Fibroblast of skin of back (primary cell): ENCODE measurements at regions not wholly inside any gene's neighbourhood (a gene's known extent, or its start where the extent isn't known, plus 50 kb on each side); places are given as distances from the start of the nearest gene placed in this dataset.
"Not testable (repeated sequence)": the region's sequence is repeated elsewhere in the genome, so short reads cannot be mapped to it uniquely, and the experiment has no call there.

ENCODE experiments used
- DNase-seq: peaks from one replicate; pipeline ENCODE4 v3.0.0-alpha.2; 2013

GRCh38 chr7:101679653-101680173 is 50.6 kb upstream of the MYL10 start:
- not testable (repeated sequence) for DNase-seq

DNA sequence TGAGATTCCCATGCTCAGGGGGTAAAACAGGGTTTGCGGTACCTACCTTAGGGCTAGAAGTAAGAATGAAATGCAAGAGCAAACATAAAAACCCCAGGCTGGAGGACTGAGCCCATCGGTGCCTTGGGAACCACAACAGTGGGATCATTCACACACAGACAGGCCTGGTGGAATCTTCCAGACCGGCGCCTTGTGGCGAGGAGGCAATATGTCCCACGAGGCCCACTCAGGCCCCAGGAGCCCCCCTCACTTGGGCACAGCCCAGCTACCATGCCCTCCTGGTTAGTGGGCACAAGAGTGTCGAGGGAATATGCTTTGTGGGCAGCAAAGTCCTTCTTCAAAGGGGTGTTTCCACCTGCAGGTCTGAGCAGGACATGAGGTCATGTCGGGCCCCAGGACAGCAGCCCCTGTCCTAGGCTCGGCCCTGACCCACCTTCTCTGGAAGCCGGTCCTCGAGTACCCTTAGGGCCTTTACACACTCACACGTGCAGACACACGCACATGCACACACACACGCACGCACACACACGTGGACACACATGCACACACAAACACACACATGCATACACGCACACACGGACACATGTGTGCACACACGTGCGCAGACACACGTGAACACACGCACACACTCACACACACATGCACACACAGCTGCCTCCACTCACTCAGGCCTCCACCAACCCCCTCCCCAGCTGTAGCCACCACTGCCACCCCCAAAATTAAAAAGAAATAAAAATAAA is 51.5 kb upstream of the MYL10 start:
- DNase-seq: no peak

DNA sequence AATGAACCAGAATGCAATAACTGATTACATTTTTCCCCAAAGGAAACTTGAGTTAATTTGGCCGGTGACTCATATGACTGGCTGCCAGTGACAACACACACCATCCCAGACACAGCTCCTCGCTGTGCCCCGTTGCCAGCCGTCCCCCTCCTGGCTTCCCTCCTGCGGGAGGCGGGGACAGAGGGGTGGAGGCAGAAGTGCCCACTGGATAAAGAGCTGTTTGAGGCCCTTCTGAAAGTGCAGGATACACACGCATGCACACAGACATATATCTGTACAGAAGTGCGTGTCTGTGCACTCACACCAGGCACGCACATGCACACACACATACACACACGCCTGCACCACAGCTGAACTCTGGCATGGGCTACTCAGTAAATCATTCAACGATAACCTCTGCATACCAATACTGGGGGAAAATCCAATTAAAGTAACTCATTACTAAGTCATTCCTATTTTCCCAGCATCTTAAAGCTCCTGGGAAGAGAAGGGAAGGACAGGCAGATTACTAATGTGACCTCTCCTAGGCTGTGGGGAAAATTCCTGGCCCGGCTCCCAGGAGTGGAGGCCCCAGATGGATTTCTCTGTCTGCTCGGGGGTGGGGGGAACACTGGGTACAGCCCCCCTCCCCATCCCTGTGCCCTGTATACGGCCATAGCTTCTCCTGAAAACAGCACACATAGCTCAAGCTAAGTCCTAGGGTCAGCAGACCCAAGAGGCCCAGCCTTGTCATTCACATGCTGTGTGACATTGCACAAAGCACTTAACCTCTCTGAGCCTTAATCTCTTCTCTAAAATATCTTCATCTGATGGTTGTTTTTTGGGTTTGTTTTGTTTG is 52.3 kb upstream of the MYL10 start:
- DNase-seq: peak; percentile 93

DNA sequence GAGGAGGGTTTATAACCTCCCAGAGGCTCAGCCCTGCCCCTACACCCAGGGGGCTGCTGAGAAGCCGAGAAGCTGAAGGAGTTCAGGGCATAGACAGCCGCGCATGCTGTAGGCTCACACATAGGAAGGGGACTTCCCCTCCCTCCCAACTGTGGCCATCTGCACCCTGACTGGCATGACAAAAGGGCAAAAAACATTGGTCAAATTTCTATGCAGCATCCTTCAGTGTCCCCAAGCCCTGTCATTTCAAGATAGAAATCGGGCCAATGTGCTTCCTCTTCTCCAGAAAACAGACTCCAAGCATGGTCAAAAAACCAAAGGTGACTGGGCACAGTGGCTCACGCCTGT is 55.9 kb upstream of the MYL10 start:
- DNase-seq: no peak

DNA sequence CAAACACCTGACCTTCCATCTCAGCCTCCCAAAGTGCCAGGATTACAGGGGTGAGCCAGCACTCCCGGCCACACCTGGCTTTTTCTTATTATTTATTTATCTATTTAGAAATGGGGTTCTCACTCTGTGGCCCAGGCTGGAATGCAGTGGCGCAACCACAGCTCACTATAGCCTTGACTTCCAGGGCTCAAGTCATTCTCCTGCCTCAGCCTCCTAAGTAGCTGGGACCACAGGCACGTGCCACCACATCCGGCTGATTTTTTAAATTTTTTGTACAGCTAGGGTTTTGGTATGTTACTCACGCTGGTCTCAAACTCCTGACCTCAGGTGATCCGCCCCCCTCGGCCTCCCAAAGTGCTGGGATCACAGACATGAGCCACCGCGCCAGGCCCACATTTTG is 56.9 kb upstream of the MYL10 start:
- DNase-seq: no peak

DNA sequence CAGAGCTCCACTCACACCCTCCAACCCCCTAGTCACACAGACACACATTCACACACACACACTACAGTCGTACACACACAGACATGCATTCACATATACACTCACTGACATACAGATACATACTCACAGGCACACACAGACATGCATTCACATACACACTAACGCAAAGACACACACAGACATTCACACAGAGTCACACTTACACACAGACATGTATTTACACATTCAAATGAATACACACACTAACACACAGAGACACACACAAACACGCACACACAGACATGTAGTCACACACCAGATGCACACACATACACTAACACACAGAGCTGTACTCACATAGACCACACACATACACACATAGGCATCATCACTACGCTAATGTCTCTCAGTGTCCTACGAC is 58.0 kb upstream of the MYL10 start:
- DNase-seq: no peak

DNA sequence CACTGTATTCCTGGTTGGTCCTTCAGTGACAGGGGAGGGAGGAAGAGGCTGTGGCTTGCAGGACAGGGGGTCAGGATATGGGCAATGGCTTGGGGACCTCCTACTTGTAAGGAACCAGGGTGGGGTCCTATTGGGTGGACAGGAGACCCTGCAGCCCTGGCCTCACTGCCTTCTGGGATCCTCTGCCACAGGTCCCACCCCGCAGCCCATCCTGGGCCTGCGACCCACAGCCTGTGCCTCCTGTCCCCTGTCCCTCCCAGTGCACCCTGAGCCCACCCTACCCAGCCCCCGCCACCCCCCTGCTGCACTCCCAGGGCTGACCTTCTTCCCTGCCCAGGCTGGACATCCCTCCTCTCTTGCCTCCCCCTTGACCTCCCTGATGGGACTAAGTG is 58.7 kb upstream of the MYL10 start:
- DNase-seq: no peak

- DNase-seq: peak; percentile 48
Measured at GRCh38 chr7:101688183-101688831, 59.2 kb upstream of the MYL10 start.

DNA sequence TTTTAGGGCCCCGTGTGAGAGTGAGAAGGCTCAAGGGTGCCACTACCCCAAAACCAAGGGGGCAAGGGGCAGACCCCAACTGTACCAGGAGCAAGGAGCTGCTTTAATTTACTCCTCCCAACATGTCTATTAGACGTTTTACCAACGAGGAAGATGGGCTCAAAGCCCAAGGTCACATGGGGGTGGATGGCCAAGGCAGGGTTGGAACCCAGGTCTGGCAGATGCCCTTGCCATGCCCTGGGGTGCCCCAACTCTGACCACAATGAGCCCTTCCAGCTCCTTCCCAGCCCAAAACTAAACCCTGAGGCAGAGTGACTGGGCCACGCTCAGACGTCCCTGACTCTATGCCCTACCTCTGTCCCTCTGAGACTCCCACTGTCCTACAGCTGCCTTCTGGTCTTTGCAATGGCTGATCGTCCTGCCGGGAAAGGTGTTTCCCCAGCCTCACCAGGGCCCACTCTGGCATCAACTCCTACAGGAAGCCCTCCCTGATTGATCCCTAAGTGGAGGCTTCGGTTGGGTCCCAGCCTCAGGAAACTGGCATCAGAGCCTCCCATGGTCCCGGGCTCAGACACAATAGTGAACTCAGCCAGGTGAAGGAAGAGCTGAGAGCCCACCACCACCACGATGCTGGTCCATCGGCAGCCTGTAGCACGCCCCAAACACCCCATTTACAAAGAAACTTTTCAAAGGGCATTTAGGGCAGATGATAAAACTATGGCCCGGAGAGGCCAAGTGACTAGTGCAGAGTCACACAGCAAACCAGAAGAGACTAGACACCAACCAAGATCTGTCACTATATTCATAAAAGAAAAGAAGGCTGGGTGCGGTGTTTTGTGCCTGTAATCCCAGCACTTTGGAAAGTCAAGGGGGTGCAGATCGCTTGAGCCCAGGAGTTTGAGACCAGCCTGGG is 60.2 kb upstream of the MYL10 start:
- DNase-seq: no peak

- DNase-seq: no peak
Measured at GRCh38 chr7:101690061-101690460, 61.0 kb upstream of the MYL10 start.

DNA sequence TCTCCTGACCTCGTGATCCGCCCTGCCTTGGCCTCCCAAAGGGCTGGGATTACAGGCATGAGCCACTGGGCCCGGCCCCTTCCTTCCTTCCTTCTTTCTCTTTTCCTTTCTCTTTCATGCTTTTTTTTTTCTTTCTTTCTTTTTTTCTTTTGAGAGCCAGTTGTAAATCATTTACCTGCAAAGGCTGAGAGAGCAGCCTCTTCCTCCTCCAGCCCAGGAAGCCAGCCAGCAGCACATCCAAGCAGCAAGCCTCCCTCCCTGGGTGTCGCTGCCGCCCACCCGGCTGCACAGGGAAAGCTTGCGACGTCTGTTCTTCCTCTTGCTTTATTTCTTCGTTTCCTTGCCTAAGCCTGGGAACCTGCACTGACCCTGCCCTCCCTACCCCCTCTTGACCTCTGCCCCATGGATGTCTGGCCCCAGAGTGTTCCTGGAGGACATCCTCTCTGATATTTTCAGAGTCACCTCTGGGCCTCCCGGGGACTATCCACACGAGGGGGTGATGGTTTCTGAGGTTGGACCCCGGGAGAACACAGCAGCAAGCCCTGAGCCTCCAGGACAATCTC is 62.8 kb upstream of the MYL10 start:
- DNase-seq: no peak

DNA sequence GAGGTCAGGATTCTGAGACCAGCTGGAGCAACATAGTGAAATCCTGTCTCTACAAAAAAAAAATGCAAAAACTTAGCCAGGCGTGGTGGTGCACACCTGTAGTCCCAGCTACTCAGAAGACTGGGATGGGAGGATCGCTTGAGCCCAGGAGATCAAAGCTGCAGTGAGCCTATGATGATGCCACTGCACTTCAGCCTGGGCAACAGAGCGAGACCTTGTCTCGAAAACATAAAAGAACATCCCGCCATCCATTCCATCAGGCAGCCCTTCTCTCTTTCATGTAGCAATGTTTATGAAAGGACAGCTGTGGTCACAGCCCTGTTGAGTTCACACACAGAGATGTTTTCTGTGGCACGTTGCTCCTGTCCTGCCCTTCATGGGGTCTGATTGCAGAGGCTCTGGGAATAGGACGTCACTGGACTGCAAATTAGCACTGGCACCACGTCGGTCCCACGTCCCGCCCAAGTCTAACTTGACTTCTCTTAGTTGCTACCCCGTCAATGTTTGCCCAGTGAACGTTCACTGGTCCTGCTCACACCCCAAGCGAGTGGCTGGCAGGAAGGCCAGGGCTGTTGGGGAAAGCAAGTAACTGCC is 64.5 kb upstream of the MYL10 start:
- no peak for DNase-seq

- no peak for DNase-seq
Measured at GRCh38 chr7:101698964-101699363, 69.9 kb upstream of the MYL10 start.

GRCh38 chr7:101699399-101699798 is 70.3 kb upstream of the MYL10 start:
- DNase-seq: no peak

- DNase-seq: no peak
Measured at GRCh38 chr7:101699881-101700823, 71.1 kb upstream of the MYL10 start.

DNA sequence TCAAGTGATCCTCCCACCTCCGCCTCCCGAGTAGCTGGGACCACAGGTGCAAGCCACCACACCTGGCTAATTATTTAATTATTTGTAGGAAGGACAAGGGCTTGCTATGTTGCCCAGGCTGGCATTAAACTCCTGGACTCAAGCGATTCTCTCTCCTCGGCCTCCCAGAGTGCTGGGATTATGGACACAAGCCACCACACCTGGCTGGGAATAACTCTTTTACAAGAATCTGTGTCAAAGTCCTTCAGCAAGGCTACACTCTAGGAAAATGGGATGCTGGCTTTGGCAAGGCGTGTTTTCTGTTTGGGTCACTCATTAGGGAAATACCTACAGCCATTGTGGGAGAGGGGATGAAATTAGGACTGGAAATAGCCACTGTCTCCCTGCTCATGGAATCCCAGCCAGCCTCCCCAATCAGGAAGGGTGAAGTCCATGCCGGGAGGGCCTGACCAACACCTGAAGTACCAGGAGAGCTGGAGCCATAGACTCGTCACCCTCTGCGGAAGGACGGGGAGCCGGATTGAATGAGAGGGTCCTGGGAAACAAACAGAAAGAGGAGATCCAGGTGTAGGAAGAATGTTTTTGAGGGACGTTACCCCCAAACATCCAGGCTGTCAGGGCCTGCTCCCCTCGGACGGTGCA is 72.2 kb upstream of the MYL10 start:
- no peak for DNase-seq

GRCh38 chr7:101702362-101702850 is 73.3 kb upstream of the MYL10 start:
- no peak for DNase-seq

DNA sequence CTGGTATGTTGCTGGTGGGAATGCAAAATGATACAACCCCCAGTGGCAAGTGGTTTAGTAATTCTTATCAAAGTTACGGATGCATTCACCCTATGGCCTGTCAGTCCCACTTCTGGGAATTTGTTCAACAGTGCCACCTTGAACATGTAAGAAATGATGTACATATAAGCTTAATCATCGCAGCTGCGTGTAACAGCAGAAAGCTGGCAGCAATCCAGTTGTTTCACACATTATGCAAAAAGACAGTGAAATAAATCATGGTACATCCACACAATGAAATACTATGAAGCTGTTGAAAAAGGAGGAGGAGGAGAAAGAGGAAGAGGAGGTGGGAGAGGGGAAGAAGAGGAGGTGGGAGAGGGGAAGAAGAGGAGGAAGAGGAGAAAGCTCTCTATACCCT is 76.2 kb upstream of the MYL10 start:
- DNase-seq: no peak

- DNase-seq: no peak
Measured at GRCh38 chr7:101707587-101707986, 78.5 kb upstream of the MYL10 start.

GRCh38 chr7:101708223-101708622 is 79.1 kb upstream of the MYL10 start:
- DNase-seq: no peak
